Epithelial cell of esophagus (primary cell): ENCODE measurements at regions not wholly inside any gene's neighbourhood (a gene's known extent, or its start where the extent isn't known, plus 50 kb on each side); places are given as distances from the start of the nearest gene placed in this dataset.

Experiments used
- DNase-seq: peaks from one replicate; pipeline ENCODE4 v3.0.0; 2010; ENCODE audit warnings: low read depth
- H3K4me3 ChIP-seq: 2 replicates; pipeline ENCODE4 v1.5.1; 2011; ENCODE audit warnings: mild to moderate bottlenecking, low read length, control low read depth
- CTCF ChIP-seq: IDR thresholded peaks from 2 replicates; pipeline ENCODE4 v1.5.1; 2011; ENCODE audit warnings: low read depth, mild to moderate bottlenecking, low read length, control low read depth, inconsistent platforms; ENCODE audit not compliant: insufficient read depth; ENCODE audit errors: missing control alignments

GRCh38 chr5:17440766-17441165, 57.3 kb upstream of the TAF11L2 start:
- DNase-seq, result no peak
- no peak for TF ChIP-seq CTCF
- H3K4me3 ChIP-seq, result no peak overlapping the region

- no peak for TF ChIP-seq CTCF
- peak; percentile 6 for DNase-seq
- H3K4me3 ChIP-seq, result no peak overlapping the region
These were observed 56.7 kb upstream of the TAF11L2 start for GRCh38 chr5:17441351-17441750.

GRCh38 chr5:17443333-17444130, 54.5 kb upstream of the TAF11L2 start:
- H3K4me3 ChIP-seq, result no peak overlapping the region
- TF ChIP-seq CTCF, result no peak
- no peak for DNase-seq

GRCh38 chr5:17444496-17444895, 53.5 kb upstream of the TAF11L2 start:
- peak; percentile 10 for DNase-seq
- TF ChIP-seq CTCF, result no peak
- no peak overlapping the region for H3K4me3 ChIP-seq

- TF ChIP-seq CTCF, result no peak
- H3K4me3 ChIP-seq, result no peak overlapping the region
These were observed 52.8 kb upstream of the TAF11L2 start for GRCh38 chr5:17445185-17445584.

More at GRCh38 chr5:17445185-17445584, 52.8 kb upstream of the TAF11L2 start:
- DNase-seq, result no peak
